NCI-H2196 (cell line): ENCODE measurements at regions not wholly inside any gene's neighbourhood (a gene's known extent, or its start where the extent isn't known, plus 50 kb on each side); places are given as distances from the start of the nearest gene placed in this dataset.
"Not testable (repeated sequence)": the region's sequence is repeated elsewhere in the genome, so short reads cannot be mapped to it uniquely, and the experiment has no call there.

Source experiments
- DNase-seq: peaks from one replicate; lab custom pipeline; 2025; ENCODE audit not compliant: unreplicated experiment; lab: John Stamatoyannopoulos, UW

- DNase-seq: no peak
These were observed 339.0 kb downstream of the TMEM121 start for GRCh38 chr14:105865266-105865903.

- no peak for DNase-seq
These were observed 339.8 kb downstream of the TMEM121 start for GRCh38 chr14:105865904-105866840.

- DNase-seq: no peak
These were observed 340.5 kb downstream of the TMEM121 start for GRCh38 chr14:105866841-105867321.

GRCh38 chr14:105867961-105868599, 341.7 kb downstream of the TMEM121 start:
- no peak for DNase-seq

- DNase-seq: no peak
These were observed 345.2 kb downstream of the TMEM121 start for GRCh38 chr14:105871590-105871989.

GRCh38 chr14:105873870-105874512, 347.6 kb downstream of the TMEM121 start:
- no peak for DNase-seq

GRCh38 chr14:105876158-105876557, 349.8 kb downstream of the TMEM121 start:
- DNase-seq: no peak

- no peak for DNase-seq
These were observed 350.4 kb downstream of the TMEM121 start for GRCh38 chr14:105876829-105877228.

GRCh38 chr14:105877645-105878044, 351.3 kb downstream of the TMEM121 start:
- DNase-seq: no peak

GRCh38 chr14:105878125-105878524, 351.7 kb downstream of the TMEM121 start:
- no peak for DNase-seq

- DNase-seq: no peak
These were observed 352.2 kb downstream of the TMEM121 start for GRCh38 chr14:105878554-105878953.

GRCh38 chr14:105879503-105879866, 353.1 kb downstream of the TMEM121 start:
- no peak for DNase-seq

- DNase-seq: no peak
These were observed 353.6 kb downstream of the TMEM121 start for GRCh38 chr14:105879867-105880561.

- DNase-seq: no peak
These were observed 354.2 kb downstream of the TMEM121 start for GRCh38 chr14:105880616-105881015.

- DNase-seq: no peak
These were observed 354.9 kb downstream of the TMEM121 start for GRCh38 chr14:105881021-105881930.

- not testable (repeated sequence) for DNase-seq
These were observed 355.6 kb downstream of the TMEM121 start for GRCh38 chr14:105882011-105882410.

- no peak for DNase-seq
These were observed 356.2 kb downstream of the TMEM121 start for GRCh38 chr14:105882626-105883025.

- no peak for DNase-seq
These were observed 357.0 kb downstream of the TMEM121 start for GRCh38 chr14:105883066-105884005.
